ENCODE measurements at regions not wholly inside any gene's neighbourhood (a gene's known extent, or its start where the extent isn't known, plus 50 kb on each side); places are given as distances from the start of the nearest gene placed in this dataset.

DNA sequence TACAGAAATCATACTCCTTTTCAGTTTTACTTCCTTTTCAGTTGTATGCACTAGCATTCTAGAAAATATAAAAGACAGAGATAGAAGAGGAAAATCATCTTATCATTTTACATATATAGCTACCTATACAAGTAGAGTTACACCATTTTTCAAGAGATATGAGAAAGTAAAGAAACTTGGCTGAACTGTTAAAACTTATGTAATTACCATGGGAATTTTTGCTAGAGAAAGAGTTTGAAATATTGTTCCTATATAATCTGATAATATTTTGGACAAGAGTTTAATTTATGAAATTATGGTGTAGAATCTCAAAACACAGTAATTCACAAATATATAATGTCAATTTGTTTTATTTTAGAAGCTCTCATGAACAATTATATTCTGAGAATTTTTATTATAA is 180.8 kb downstream of the PLPPR4 start:
- H3K4me3 ChIP-seq (ENCODE audit: low read depth, low read length) = no peak overlapping the region
- TF ChIP-seq CTCF (IDR thresholded peaks at IDR 0.05; ENCODE audit: insufficient read depth, low read depth, low read length, missing control alignments) = no peak
- DNase-seq (ENCODE audit: low read depth) = no peak

DNA sequence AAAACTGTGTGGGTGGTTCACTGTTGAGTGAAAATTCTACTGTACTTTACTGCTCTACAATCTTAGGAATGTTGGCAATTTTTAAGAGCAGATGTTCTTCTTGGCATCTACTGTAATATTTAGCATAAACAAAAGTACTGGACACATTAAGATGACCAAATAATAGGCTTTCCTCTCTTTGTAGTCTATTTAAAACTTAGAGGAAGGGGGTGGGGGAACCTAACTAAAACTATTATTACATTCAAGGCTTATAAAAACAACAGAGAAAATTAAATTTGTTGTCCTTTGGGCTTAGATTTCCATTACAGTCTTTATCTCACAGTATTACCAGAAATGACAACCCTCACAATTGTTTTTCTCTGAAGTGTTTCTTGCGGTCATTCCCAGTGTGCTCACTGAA is 181.2 kb downstream of the PLPPR4 start:
- DNase-seq (ENCODE audit: low read depth) = no peak
- no peak for TF ChIP-seq CTCF (IDR thresholded peaks at IDR 0.05; ENCODE audit: insufficient read depth, low read depth, low read length, missing control alignments)
- no peak overlapping the region for H3K4me3 ChIP-seq (ENCODE audit: low read depth, low read length)

DNA sequence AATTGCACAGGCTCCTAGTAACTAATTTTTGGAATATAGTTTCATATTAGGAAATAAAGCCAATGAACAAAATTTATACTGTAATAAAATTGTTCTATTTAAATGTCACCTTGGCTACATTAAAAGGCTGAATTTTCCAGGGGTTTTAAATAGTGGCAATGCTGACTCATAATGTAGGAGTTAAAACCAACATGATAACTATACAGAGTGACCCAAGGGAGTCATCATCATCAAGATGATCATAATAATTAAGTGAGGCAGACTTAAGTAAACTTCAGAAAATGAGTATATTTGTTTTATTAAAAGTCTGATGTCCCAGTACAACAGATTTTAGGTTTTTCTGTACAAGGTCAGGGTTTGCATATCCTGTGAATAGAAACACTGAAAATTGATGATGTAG is 183.4 kb downstream of the PLPPR4 start:
- H3K4me3 ChIP-seq (ENCODE audit: low read depth, low read length) = no peak overlapping the region
- DNase-seq (ENCODE audit: low read depth) = no peak
- no peak for TF ChIP-seq CTCF (IDR thresholded peaks at IDR 0.05; ENCODE audit: insufficient read depth, low read depth, low read length, missing control alignments)

GRCh38 chr1:99455760-99456159 is 190.2 kb upstream of the PALMD start:
- no peak for TF ChIP-seq CTCF (IDR thresholded peaks at IDR 0.05; ENCODE audit: insufficient read depth, low read depth, low read length, missing control alignments)
- no peak for DNase-seq (ENCODE audit: low read depth)
- no peak overlapping the region for H3K4me3 ChIP-seq (ENCODE audit: low read depth, low read length)

DNA sequence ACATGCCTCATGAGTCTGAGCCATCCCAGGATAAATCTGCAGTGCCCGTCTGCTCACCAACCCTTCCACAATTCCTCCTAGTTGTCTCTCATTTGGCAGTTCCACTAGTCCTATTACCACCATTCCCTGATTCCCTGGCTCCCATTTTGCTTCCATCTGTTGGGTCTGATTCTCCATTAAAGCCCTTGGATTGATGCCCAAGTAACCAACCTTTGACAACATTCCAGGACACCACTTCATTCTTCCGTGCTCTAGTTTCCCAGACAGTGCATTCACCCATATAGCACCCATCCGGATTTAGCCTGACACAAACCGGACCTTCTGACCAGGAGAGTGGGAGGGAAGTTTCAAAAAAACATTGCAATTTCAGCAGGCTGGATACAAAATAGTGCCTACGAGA is 189.4 kb upstream of the PALMD start:
- no peak overlapping the region for H3K4me3 ChIP-seq (ENCODE audit: low read depth, low read length)
- TF ChIP-seq CTCF (IDR thresholded peaks at IDR 0.05; ENCODE audit: insufficient read depth, low read depth, low read length, missing control alignments) = no peak
- no peak for DNase-seq (ENCODE audit: low read depth)

- no peak overlapping the region for H3K4me3 ChIP-seq (ENCODE audit: low read depth, low read length)
- no peak for DNase-seq (ENCODE audit: low read depth)
- no peak for TF ChIP-seq CTCF (IDR thresholded peaks at IDR 0.05; ENCODE audit: insufficient read depth, low read depth, low read length, missing control alignments)
These were observed 188.3 kb upstream of the PALMD start for GRCh38 chr1:99457381-99458165.

DNA sequence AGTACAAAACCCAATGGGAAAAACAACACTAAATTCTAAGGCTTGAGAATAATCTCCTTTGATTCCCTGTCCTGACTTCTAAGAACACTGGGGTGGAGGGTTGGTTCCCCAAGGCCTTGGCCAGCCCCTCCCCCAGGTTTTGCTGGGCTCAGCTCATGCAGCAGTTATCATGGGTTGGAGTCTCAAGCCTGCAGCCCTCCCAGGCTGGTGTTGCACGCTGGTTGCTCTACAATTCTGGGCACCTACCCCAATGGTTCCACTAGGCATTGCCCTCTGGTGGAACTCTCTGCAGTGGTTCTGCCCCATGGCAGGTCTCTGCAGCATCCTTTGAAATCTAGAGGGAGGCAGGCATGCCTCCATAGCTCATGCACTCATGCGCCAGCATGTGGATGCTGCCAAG is 184.4 kb upstream of the PALMD start:
- TF ChIP-seq CTCF (IDR thresholded peaks at IDR 0.05; ENCODE audit: insufficient read depth, low read depth, low read length, missing control alignments) = no peak
- H3K4me3 ChIP-seq (ENCODE audit: low read depth, low read length) = no peak overlapping the region
- DNase-seq (ENCODE audit: low read depth) = no peak
